KG1 (cell line): ENCODE measurements at regions not wholly inside any gene's neighbourhood (a gene's known extent, or its start where the extent isn't known, plus 50 kb on each side); places are given as distances from the start of the nearest gene placed in this dataset.

Experiments used
- DNase-seq: peaks from one replicate; lab custom pipeline; 2025; lab: John Stamatoyannopoulos, UW

DNA sequence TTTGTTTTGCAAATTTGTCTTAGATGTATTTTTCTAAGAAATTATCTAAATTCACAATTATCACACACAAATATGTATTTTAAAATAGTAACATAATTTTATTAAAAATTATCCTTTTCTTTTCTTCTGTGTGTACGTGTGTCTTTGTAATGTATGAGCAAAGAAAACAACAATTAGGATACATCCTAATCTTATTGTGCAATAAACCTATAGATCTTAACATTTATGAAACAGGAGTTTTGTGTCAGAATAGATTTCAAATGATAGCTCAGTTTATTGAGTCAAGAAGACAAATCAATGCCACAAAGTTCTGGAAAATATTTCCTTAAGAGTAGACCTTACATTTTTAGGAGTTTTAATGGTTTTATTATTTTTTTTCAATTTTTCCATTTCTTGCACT lies 212.2 kb downstream of the KCNJ3 start:
- no peak for DNase-seq

- no peak for DNase-seq
These were observed 209.8 kb downstream of the KCNJ3 start for GRCh38 chr2:154908327-154908726.
